HepG2 (cell line): ENCODE measurements at regions not wholly inside any gene's neighbourhood (a gene's known extent, or its start where the extent isn't known, plus 50 kb on each side); places are given as distances from the start of the nearest gene placed in this dataset.
A peak's percentile ranks its signal among the peaks of the same experiment; 100 is the strongest.

Source experiments
- ELK4 ChIP-seq: sonication (generic); formaldehyde crosslinking; IDR thresholded peaks from 2 replicates; pipeline ENCODE4 v1.9.0; 2021; ENCODE audit warnings: missing genetic modification reagents, borderline replicate concordance
- GLI4 ChIP-seq: sonication (generic); formaldehyde crosslinking; IDR thresholded peaks from 2 replicates; pipeline ENCODE4 v1.5.1; 2020; ENCODE audit warnings: missing genetic modification reagents, mild to moderate bottlenecking, moderate library complexity, borderline replicate concordance
- NR3C1 ChIP-seq: sonication (generic); formaldehyde crosslinking; IDR thresholded peaks from 2 replicates; pipeline ENCODE4 v1.4.0; 2020; ENCODE audit warnings: missing genetic modification reagents
- PAF1 ChIP-seq: IDR thresholded peaks from 2 replicates; pipeline ENCODE4 v1.6.1; 2016; ENCODE audit warnings: missing genetic modification reagents, missing compliant biosample characterization
- PHF20 ChIP-seq: sonication (generic); formaldehyde crosslinking; IDR thresholded peaks from 2 replicates; pipeline ENCODE4 v1.5.0; 2020; ENCODE audit warnings: mild to moderate bottlenecking, missing genetic modification reagents
- RNF2 ChIP-seq: fragments of 450-650 bp; conservative IDR thresholded peaks from 2 replicates; pipeline ENCODE4 v1.6.1; 2016; ENCODE audit warnings: low read depth
- SMC3 ChIP-seq: IDR thresholded peaks from 2 replicates; pipeline ENCODE4 v1.6.1; 2011; ENCODE audit warnings: low read length, improper control_type of control experiment
- SP140L ChIP-seq: sonication (generic); formaldehyde crosslinking; IDR thresholded peaks from 2 replicates; pipeline ENCODE4 v1.4.0; 2020; ENCODE audit warnings: missing genetic modification reagents, borderline replicate concordance
- SRSF4 ChIP-seq: fragments of 200-400 bp; formaldehyde crosslinking; IDR thresholded peaks from one replicate; pipeline ENCODE4 v1.6.1; 2018; ENCODE audit warnings: mild to moderate bottlenecking, low read depth, low read length, moderate library complexity; ENCODE audit not compliant: poor library complexity, severe bottlenecking
- ZMAT3 ChIP-seq: sonication (generic); formaldehyde crosslinking; conservative IDR thresholded peaks from 2 replicates; pipeline ENCODE4 v1.7.0; 2021; ENCODE audit warnings: missing genetic modification reagents
- ZNF205 ChIP-seq: IDR thresholded peaks from 2 replicates; pipeline ENCODE4 v1.6.1; 2018; ENCODE audit warnings: missing biosample characterization, missing genetic modification reagents
- ZNF549 ChIP-seq: sonication (generic); formaldehyde crosslinking; IDR thresholded peaks from 2 replicates; pipeline ENCODE4 v1.5.0; 2020; ENCODE audit warnings: missing genetic modification reagents
- ZNF557 ChIP-seq: sonication (generic); formaldehyde crosslinking; IDR thresholded peaks from 2 replicates; pipeline ENCODE4 v1.4.0; 2020; ENCODE audit warnings: missing genetic modification reagents
- ZNF646 ChIP-seq: sonication (generic); formaldehyde crosslinking; IDR thresholded peaks from 2 replicates; pipeline ENCODE4 v1.9.0; 2021; ENCODE audit warnings: mild to moderate bottlenecking, missing genetic modification reagents
- ZNF710 ChIP-seq: sonication (generic); formaldehyde crosslinking; IDR thresholded peaks from 2 replicates; pipeline ENCODE4 v1.5.0; 2020; ENCODE audit warnings: mild to moderate bottlenecking, missing genetic modification reagents, borderline replicate concordance

- TF ChIP-seq ZNF646 (peak; percentile 69; the same call in 1 of the 2 replicates), SP140L (peak; percentile 65; the same call in 1 of the 2 replicates), PHF20 (CRISPR knock-in tag) (0 out of 2 replicates have a peak, but pooled peaks have one; percentile 20), PAF1 (CRISPR knock-in tag) (no peak), ZMAT3 (CRISPR knock-in tag) (0 out of 2 replicates have a peak, but pooled peaks have one; percentile 48), ELK4 (CRISPR knock-in tag) (no peak), NR3C1 (CRISPR knock-in tag) (no peak), RNF2 (no peak), ZNF205 (CRISPR knock-in tag) (peak; percentile 94), ZNF557 (no peak), ZNF549 (CRISPR knock-in tag) (no peak), SRSF4 (no peak), ZNF710 (CRISPR knock-in tag) (peak; percentile 68), GLI4 (CRISPR knock-in tag) (0 out of 2 replicates have a peak, but pooled peaks have one; percentile 81), SMC3 (peak; percentile 85)
Measured at GRCh38 chr2:42974721-42975717, 182.6 kb upstream of the HAAO start (continued).
